HepG2 (cell line): ENCODE measurements at regions not wholly inside any gene's neighbourhood (a gene's known extent, or its start where the extent isn't known, plus 50 kb on each side); places are given as distances from the start of the nearest gene placed in this dataset.

Experiments
- FOXK1 ChIP-seq: sonication (generic); formaldehyde crosslinking; IDR thresholded peaks from 2 replicates; pipeline ENCODE4 v1.4.0; 2020; ENCODE audit warnings: low read depth, missing genetic modification reagents, borderline replicate concordance
- IKZF1 ChIP-seq: fragments of 450-650 bp; IDR thresholded peaks from 2 replicates; pipeline ENCODE4 v1.7.1; 2016
- ISL2 ChIP-seq: sonication (generic); formaldehyde crosslinking; IDR thresholded peaks from 2 replicates; pipeline ENCODE4 v1.5.0; 2020; ENCODE audit warnings: missing genetic modification reagents
- KLF15 ChIP-seq: sonication (generic); formaldehyde crosslinking; IDR thresholded peaks from 2 replicates; pipeline ENCODE4 v1.8.1; 2023; ENCODE audit warnings: borderline replicate concordance, mild to moderate bottlenecking, inconsistent platforms, missing genetic modification reagents, mixed read lengths
- MAZ ChIP-seq, 2 experiments: sonication (generic) in 1 of 2; formaldehyde crosslinking in 1 of 2; IDR thresholded peaks; 2 replicates each; pipeline versions ENCODE4 v1.5.0 to v1.6.1; 2012 to 2020; ENCODE audit warnings: low read depth in 2 of 2, mild to moderate bottlenecking in 2 of 2, borderline replicate concordance in 1 of 2, improper control_type of control experiment in 1 of 2, low read length in 1 of 2, missing genetic modification reagents in 1 of 2, moderate library complexity in 1 of 2
- NR2F1 ChIP-seq, 2 experiments: fragments of 450-650 bp in 1 of 2; formaldehyde crosslinking in 1 of 2; IDR thresholded peaks; 2 replicates each; pipeline versions ENCODE4 v1.5.0 to v1.6.1; 2016 to 2020; ENCODE audit warnings: mild to moderate bottlenecking in 1 of 2, missing compliant biosample characterization in 1 of 2, missing genetic modification reagents in 1 of 2, moderate library complexity in 1 of 2
- NR2F6 ChIP-seq, 2 experiments: IDR thresholded peaks; 2 replicates each; pipeline ENCODE4 v1.6.1; 2016; ENCODE audit warnings: antibody characterized with exemption in 1 of 2, mild to moderate bottlenecking in 1 of 2
- RARA ChIP-seq: IDR thresholded peaks from 2 replicates; pipeline ENCODE4 v1.6.1; 2016; ENCODE audit warnings: missing genetic modification reagents, missing compliant biosample characterization
- SALL1 ChIP-seq: sonication (generic); formaldehyde crosslinking; IDR thresholded peaks from 2 replicates; pipeline ENCODE4 v1.8.0; 2022; ENCODE audit warnings: mild to moderate bottlenecking, missing genetic modification reagents
- SOX13 ChIP-seq, 3 experiments: fragments of 450-650 bp in 1 of 3; sonication (generic) in 1 of 3; formaldehyde crosslinking in 1 of 3; IDR thresholded peaks in 2 of 3; conservative IDR thresholded peaks in 1 of 3; 2 replicates each; pipeline versions ENCODE4 v1.5.0 to v1.6.1; 2016 to 2020; ENCODE audit warnings: antibody characterized with exemption in 1 of 3, mild to moderate bottlenecking in 1 of 3, missing compliant biosample characterization in 1 of 3, missing genetic modification reagents in 1 of 3, moderate library complexity in 1 of 3
- SUZ12 ChIP-seq: fragments of 150-350 bp; IDR thresholded peaks from 2 replicates; pipeline ENCODE4 v1.6.1; 2014; ENCODE audit warnings: low read depth, low read length
- ZFX ChIP-seq: sonication (generic); formaldehyde crosslinking; IDR thresholded peaks from 2 replicates; pipeline ENCODE4 v1.4.0; 2020; ENCODE audit warnings: mild to moderate bottlenecking, low read depth, missing genetic modification reagents, moderate library complexity
- TF ChIP-seq, protein P1 (sequence below): sonication (generic); formaldehyde crosslinking; IDR thresholded peaks from 2 replicates; pipeline ENCODE4 v1.9.0; 2021; ENCODE audit warnings: mild to moderate bottlenecking, missing genetic modification reagents
- TF ChIP-seq, protein P2 (sequence below): sonication (generic); IDR thresholded peaks from 2 replicates; pipeline ENCODE4 v1.6.1; 2016; ENCODE audit warnings: low read depth, borderline replicate concordance
- TF ChIP-seq, protein P3 (sequence below): sonication (generic); formaldehyde crosslinking; IDR thresholded peaks from 2 replicates; pipeline ENCODE4 v1.4.0; 2020; ENCODE audit warnings: missing genetic modification reagents
- TF ChIP-seq, protein P4 (sequence below): sonication (generic); formaldehyde crosslinking; IDR thresholded peaks from 2 replicates; pipeline ENCODE4 v1.8.0; 2022; ENCODE audit warnings: missing genetic modification reagents, mild to moderate bottlenecking, moderate library complexity, borderline replicate concordance

DNA sequence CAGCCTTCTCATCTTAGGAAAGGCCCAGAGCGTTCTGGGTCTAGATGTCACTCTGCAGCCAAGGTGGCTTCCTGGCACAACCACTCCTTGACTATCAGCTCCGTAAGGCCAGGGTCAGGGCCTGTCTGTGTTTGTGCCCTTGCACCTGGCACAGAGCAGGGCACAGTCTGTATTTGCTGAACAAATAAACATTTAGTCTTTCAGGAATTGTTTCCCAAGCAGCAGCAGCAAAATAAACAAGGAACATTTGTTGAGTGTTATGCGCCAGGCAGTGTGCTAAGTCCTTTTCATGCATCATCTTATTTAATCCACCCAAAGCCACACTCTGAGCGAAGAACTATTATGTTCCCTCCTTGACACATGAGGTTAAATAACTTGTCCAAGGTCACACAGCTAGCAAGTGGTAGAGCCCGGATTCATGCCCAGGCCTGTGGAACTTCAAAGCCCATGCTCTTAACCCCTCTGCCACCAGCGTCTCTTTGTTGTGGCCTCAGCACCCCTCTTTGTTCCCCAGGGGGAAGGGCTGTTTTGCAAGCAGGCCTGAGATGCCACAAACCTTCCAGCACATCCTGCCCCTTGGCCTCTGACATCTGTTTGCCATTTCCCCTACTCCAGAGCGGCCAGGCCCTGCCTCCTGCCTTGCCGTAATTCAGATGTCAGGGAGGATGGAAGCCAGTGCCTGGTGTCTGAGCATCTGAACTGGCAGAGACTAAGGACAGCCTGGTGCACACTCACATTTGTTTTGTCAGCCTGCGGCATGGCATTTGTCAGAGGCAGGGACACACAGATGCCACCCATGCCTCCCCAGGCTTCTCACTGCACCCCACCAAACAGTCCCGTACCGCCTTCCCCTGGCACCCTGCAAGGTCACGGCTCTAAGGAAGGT, 325.8 kb upstream of the ZMIZ1 start (continued):
- TF ChIP-seq, protein P1, sequence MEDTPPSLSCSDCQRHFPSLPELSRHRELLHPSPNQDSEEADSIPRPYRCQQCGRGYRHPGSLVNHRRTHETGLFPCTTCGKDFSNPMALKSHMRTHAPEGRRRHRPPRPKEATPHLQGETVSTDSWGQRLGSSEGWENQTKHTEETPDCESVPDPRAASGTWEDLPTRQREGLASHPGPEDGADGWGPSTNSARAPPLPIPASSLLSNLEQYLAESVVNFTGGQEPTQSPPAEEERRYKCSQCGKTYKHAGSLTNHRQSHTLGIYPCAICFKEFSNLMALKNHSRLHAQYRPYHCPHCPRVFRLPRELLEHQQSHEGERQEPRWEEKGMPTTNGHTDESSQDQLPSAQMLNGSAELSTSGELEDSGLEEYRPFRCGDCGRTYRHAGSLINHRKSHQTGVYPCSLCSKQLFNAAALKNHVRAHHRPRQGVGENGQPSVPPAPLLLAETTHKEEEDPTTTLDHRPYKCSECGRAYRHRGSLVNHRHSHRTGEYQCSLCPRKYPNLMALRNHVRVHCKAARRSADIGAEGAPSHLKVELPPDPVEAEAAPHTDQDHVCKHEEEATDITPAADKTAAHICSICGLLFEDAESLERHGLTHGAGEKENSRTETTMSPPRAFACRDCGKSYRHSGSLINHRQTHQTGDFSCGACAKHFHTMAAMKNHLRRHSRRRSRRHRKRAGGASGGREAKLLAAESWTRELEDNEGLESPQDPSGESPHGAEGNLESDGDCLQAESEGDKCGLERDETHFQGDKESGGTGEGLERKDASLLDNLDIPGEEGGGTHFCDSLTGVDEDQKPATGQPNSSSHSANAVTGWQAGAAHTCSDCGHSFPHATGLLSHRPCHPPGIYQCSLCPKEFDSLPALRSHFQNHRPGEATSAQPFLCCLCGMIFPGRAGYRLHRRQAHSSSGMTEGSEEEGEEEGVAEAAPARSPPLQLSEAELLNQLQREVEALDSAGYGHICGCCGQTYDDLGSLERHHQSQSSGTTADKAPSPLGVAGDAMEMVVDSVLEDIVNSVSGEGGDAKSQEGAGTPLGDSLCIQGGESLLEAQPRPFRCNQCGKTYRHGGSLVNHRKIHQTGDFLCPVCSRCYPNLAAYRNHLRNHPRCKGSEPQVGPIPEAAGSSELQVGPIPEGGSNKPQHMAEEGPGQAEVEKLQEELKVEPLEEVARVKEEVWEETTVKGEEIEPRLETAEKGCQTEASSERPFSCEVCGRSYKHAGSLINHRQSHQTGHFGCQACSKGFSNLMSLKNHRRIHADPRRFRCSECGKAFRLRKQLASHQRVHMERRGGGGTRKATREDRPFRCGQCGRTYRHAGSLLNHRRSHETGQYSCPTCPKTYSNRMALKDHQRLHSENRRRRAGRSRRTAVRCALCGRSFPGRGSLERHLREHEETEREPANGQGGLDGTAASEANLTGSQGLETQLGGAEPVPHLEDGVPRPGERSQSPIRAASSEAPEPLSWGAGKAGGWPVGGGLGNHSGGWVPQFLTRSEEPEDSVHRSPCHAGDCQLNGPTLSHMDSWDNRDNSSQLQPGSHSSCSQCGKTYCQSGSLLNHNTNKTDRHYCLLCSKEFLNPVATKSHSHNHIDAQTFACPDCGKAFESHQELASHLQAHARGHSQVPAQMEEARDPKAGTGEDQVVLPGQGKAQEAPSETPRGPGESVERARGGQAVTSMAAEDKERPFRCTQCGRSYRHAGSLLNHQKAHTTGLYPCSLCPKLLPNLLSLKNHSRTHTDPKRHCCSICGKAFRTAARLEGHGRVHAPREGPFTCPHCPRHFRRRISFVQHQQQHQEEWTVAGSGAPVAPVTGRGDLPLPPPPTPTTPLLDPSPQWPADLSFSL (CRISPR knock-in tag) = no peak
- TF ChIP-seq KLF15 (CRISPR knock-in tag) (no peak), NR2F1 (CRISPR knock-in tag; IDR thresholded peaks at IDR 0.05) (peak in 1 of 2 experiments; percentile 20; a peak in 1 of 4 replicates), RARA (CRISPR knock-in tag) (peak; percentile 77), SOX13 (IDR thresholded peaks at IDR 0.05) (peak; percentile 39; the same call in 1 of the 2 replicates), SOX13 (CRISPR knock-in tag; conservative IDR thresholded peaks at IDR 0.05 in 1 of 2, IDR thresholded peaks at IDR 0.05 in 1 of 2) (peak in 1 of 2 experiments; percentile 66; a peak in 1 of 4 replicates), MAZ (IDR thresholded peaks at IDR 0.05; ENCODE audit: borderline replicate concordance, low read depth, low read length) (no peak), MAZ (CRISPR knock-in tag; IDR thresholded peaks at IDR 0.05; ENCODE audit: low read depth) (no peak), FOXK1 (CRISPR knock-in tag) (peak; percentile 24; the same call in 1 of the 2 replicates), SALL1 (CRISPR knock-in tag) (0 out of 2 replicates have a peak, but pooled peaks have one; percentile 9), SUZ12 (no peak), ISL2 (CRISPR knock-in tag) (0 out of 2 replicates have a peak, but pooled peaks have one; percentile 13), IKZF1 (no peak), ZFX (peak; percentile 27; the same call in 1 of the 2 replicates), NR2F6 (IDR thresholded peaks at IDR 0.05) (peak; percentile 33; the same call in 1 of the 2 replicates), NR2F6 (CRISPR knock-in tag; IDR thresholded peaks at IDR 0.05) (peak; percentile 65)
- TF ChIP-seq, protein P2, sequence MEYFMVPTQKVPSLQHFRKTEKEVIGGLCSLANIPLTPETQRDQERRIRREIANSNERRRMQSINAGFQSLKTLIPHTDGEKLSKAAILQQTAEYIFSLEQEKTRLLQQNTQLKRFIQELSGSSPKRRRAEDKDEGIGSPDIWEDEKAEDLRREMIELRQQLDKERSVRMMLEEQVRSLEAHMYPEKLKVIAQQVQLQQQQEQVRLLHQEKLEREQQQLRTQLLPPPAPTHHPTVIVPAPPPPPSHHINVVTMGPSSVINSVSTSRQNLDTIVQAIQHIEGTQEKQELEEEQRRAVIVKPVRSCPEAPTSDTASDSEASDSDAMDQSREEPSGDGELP = peak; percentile 17; the same call in 1 of the 2 replicates
- TF ChIP-seq, protein P3, sequence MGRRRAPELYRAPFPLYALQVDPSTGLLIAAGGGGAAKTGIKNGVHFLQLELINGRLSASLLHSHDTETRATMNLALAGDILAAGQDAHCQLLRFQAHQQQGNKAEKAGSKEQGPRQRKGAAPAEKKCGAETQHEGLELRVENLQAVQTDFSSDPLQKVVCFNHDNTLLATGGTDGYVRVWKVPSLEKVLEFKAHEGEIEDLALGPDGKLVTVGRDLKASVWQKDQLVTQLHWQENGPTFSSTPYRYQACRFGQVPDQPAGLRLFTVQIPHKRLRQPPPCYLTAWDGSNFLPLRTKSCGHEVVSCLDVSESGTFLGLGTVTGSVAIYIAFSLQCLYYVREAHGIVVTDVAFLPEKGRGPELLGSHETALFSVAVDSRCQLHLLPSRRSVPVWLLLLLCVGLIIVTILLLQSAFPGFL = no peak
- TF ChIP-seq, protein P4, sequence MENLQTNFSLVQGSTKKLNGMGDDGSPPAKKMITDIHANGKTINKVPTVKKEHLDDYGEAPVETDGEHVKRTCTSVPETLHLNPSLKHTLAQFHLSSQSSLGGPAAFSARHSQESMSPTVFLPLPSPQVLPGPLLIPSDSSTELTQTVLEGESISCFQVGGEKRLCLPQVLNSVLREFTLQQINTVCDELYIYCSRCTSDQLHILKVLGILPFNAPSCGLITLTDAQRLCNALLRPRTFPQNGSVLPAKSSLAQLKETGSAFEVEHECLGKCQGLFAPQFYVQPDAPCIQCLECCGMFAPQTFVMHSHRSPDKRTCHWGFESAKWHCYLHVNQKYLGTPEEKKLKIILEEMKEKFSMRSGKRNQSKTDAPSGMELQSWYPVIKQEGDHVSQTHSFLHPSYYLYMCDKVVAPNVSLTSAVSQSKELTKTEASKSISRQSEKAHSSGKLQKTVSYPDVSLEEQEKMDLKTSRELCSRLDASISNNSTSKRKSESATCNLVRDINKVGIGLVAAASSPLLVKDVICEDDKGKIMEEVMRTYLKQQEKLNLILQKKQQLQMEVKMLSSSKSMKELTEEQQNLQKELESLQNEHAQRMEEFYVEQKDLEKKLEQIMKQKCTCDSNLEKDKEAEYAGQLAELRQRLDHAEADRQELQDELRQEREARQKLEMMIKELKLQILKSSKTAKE = peak; percentile 65; the same call in 1 of the 2 replicates
